Prostate gland (tissue), 2 donors: ENCODE measurements at regions not wholly inside any gene's neighbourhood (a gene's known extent, or its start where the extent isn't known, plus 50 kb on each side); places are given as distances from the start of the nearest gene placed in this dataset.

Source experiments
- POLR2A ChIP-seq: fragments of 450-650 bp; IDR thresholded peaks from one replicate; pipeline ENCODE4 v1.6.1; 2016; ENCODE audit warnings: antibody characterized with exemption, mild to moderate bottlenecking
- TF ChIP-seq, protein P1 (sequence below), 4 experiments: fragments of 200-600 bp in 2 of 4; fragments of 450-650 bp in 2 of 4; sonication (generic) in 2 of 4; IDR thresholded peaks; 1 replicate in 3 of 4; 2 replicates in 1 of 4; pipeline ENCODE4 v1.5.1; 2016 to 2019; ENCODE audit warnings: antibody characterized with exemption in 4 of 4, mild to moderate bottlenecking in 2 of 4, moderate library complexity in 2 of 4

DNA sequence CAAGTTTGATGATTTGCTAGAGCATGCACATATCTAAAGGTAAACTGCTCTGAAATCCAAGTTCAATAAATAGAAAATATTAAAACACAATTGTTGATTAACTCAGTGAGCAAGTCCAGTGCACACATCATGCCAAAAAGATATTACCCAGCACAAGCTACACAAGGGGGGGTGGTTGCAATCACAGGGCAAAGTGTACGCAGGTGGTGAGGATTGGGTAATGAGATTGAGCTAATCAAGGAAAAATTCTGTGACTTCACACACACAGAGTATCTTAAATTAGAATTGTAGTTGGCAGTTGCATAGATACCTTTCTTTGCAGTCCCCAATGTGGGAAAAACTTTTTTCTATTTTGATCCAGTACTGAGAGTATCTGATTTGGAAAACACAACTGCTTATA is 156.1 kb upstream of the NTRK2 start:
- TF ChIP-seq, protein P1, sequence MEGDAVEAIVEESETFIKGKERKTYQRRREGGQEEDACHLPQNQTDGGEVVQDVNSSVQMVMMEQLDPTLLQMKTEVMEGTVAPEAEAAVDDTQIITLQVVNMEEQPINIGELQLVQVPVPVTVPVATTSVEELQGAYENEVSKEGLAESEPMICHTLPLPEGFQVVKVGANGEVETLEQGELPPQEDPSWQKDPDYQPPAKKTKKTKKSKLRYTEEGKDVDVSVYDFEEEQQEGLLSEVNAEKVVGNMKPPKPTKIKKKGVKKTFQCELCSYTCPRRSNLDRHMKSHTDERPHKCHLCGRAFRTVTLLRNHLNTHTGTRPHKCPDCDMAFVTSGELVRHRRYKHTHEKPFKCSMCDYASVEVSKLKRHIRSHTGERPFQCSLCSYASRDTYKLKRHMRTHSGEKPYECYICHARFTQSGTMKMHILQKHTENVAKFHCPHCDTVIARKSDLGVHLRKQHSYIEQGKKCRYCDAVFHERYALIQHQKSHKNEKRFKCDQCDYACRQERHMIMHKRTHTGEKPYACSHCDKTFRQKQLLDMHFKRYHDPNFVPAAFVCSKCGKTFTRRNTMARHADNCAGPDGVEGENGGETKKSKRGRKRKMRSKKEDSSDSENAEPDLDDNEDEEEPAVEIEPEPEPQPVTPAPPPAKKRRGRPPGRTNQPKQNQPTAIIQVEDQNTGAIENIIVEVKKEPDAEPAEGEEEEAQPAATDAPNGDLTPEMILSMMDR (IDR thresholded peaks at IDR 0.05) = no peak
- no peak for TF ChIP-seq POLR2A
